HG02678 (cell line): ENCODE measurements at regions not wholly inside any gene's neighbourhood (a gene's known extent, or its start where the extent isn't known, plus 50 kb on each side); places are given as distances from the start of the nearest gene placed in this dataset.
"Not testable (repeated sequence)": the region's sequence is repeated elsewhere in the genome, so short reads cannot be mapped to it uniquely, and the experiment has no call there.

Experiments used
- ATAC-seq: cut with Tn5 transposase; IDR thresholded peaks from one replicate; pipeline ENCODE4 v1.9.1; 2021; ENCODE audit warnings: mild to moderate bottlenecking, moderate library complexity; ENCODE audit not compliant: unreplicated experiment

DNA sequence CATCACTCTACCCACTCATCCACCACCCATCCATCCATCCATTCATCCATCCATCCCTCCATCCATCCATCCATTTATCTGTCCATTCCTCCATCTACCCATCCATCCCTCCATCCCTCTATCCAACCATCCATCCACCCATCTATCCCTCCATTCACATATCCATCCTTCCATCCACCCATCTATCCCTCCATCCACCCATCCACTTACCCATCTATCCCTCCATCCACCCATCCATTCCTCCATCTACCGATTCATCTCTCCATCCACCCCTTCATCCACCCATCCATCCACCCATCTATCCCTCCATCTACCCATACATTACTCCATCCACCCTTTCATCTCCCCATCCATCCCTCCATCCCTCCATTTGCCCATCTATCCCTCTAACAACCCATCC, 239.6 kb upstream of the SHH start:
- ATAC-seq: no peak

GRCh38 chr7:156050636-156051569, 238.6 kb upstream of the SHH start:
- no peak for ATAC-seq

- ATAC-seq: no peak
Observed at GRCh38 chr7:156049366-156049765, 237.1 kb upstream of the SHH start.

GRCh38 chr7:156046031-156046560, 233.8 kb upstream of the SHH start:
- no peak for ATAC-seq

DNA sequence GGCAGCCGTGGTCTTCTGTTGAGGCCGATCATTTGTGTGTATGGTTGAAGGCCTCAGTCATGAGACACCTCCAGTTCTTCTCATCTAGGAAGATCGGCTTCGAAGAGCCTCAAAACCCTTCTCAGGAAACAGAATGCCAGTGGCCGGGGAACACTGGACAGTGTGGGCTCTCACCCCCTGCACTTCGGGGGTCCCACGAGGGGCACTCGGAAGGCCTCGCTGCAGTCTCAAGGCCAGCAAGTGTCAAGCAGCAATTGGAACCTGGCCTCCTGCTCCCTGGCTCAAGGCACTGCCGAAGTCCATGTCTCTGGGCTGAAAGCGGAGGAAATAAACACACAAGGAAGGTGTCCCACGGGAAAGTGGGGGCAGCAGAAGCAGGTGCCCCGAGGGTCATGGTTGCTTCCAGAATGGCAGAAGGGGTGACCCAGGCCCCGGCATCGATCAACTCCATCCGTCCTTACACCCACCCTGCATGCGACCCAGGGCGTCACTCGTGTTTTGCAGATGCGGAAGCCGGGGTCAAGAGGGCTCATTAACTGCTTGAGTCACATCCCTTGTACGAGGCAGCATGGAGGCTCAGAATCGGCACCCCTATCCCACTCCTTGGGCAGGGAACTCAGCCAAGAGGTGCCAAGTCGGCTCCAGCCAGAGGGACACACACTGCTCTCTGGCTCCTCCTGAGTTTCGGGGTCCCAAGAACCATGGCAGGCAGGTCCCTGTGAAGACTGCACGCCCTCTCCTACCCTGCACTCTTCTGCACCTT, 231.3 kb upstream of the SHH start:
- ATAC-seq: no peak

GRCh38 chr7:156041398-156041797, 229.1 kb upstream of the SHH start:
- ATAC-seq: no peak

DNA sequence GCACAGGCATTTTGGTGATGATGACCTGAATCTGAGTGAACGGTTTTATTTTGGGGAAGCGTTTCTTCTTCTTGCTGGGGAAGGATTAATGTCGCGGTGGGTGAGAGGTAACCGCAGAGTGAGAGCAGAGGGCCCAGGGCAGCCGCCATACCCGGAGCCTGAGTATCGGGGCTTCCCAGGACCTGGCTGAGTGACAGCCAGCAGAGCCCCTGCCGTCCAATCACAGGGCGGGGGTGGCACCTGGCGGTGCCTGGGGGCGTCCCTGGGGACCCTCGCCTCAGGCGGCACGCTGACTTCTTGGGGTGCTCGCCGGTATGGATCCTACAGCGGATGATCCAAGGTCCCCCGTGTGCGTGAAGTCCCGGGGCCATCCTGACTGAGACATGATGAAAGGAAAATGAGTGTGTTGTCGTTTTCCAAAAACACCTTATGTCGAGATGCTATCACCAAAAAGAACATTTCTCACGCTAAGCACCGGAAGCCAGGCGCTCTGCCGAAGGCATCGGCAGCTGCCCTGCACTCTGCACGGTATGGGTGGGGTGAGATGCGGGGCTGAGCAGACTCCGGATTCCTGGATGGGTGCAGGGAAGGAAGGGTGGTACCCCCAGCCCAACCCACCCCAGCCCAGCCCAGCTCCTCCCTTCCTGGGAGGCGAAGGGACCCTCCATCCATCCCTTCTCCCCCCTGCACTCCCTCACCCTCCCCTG, 227.9 kb upstream of the SHH start:
- no peak for ATAC-seq

- ATAC-seq: no peak
Observed at GRCh38 chr7:156039194-156039593, 226.9 kb upstream of the SHH start.

DNA sequence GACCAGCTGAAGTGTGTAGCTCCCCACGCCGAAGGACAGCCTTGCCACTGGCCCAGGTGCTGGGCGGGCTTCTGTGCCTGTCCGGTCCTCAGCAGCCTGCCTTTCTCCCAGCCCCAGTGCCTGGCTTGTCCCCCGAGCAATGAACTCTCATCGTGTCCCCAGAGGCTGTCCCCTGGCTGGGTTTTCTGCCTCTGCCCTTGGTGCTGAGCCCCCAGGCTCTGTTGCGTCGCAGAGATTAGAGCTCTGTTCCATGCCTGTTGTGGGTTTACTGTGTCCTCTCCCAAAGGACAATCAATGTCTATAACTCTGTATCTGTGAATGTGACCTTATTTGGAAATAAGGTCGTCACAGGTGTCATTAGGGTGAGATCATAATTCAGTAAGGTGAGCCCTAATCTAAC, 226.1 kb upstream of the SHH start:
- no peak for ATAC-seq

DNA sequence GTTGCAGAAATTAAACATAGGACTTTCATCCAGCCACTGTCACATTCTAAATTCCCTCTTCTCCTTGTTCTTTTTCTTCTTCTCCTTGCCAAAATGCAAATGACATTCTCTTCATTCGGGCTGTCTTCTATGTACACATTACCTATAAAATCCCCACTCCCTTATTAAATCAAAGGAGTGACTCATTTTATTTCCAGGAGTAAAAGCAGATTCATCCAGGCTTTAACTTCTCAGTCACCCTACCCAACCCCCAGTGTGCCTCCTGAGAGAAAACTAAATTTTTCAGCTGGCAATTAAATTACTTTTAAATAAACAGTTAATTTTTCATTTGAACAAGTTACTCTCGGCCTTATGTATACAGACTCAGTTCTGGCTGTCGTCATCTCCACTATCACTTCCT, 223.9 kb upstream of the SHH start:
- ATAC-seq: no peak

- not testable (repeated sequence) for ATAC-seq
Observed at GRCh38 chr7:156035387-156035786, 223.1 kb upstream of the SHH start.

DNA sequence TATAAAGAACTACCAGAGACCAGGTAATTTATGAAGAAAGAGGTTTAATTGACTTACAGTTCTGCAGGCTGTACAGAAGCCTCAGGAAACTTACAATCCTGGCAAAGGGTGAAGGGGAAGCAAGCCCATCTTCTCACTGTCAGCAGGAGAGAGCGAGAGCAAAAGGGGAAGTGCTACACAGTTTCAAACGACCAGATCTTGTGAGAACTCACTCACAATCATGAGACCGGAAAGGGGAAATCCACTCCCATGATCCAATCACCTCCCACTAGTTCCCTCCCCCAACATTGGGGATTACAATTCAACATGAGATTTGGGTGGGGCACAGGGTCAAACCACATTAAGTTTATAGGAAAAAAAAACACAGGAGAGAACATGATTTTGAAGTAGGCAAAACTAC, 222.1 kb upstream of the SHH start:
- no peak for ATAC-seq

DNA sequence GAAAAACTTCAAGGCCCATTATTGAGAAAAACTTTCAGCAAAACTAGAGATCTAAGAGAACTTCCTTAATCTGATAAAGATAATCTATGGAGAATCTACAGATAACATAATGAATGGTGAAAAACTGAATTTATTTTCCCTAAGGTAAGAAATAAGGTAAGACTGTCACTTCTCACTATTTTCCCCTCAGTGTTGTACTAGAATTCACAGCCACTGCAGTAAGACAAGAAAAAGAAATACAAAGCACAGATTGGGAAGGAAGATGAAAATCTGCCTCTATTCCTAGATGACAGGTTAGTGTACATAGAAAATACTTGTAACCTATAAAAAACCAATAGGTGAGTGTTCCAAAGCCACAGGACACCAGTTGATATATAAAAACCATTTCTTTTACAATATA, 220.7 kb upstream of the SHH start:
- no peak for ATAC-seq

DNA sequence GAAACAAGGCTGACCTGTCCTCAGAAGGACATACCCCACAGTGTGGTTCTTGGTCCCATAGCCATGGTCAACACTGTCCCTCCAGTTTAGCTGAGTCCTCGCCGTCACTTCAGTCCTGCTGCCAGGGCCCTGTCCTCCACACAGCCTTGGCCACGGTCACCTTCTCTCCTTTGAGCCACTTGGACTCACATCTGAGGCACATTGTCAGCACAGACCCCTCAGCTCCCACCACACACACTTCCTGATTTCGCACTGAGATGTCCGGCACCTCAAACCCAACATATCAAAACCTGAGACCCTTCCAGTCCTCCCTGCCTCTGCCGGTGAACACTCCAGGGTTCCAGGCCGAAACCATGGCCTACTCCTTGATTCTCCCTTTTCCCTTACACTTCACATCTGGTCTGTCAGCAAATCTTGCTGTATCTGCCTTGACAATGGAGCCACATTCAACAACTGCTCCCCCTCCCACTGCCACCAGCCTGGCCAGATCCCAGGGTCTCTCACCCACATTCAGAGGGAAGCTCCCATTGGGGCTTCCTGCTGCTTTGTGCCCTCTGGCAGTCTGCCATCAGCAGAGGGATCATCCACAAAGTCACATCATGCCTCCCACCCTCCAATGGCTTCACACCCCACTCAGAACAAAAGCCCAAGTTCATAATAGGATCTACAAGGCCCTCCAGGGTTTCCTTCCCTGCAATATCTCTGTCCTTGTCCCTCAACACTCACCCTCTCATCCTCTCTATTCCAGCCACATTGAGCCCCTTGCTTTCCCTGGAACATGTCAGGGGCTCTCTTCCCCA, 219.6 kb upstream of the SHH start:
- no peak for ATAC-seq

DNA sequence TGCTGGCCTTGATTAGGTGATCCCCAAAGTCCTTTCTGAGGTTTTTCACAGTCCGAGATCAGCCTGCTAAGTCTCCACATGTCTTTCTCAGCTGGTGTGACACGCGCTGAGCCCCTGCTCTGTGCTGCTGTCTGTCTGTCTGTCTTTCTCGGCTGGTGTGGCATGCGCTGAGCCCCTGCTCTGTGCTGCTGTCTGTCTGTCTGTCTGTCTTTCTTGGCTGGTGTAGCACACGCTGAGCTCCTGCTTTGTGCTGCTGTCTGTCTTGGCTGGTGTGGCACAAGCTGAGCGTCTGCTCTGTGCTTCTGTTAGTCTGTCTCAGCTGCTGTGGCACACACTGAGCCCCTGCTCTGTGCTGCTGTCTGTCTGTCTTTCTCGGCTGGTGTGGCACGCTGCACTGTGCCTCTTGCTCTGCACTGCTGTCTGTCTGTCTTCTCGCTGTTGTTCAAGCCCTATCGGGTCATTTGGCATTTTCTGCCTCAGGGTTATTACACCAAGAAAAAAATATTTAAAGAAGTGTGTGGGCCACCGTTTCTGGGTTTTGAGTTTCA, 217.3 kb upstream of the SHH start:
- ATAC-seq: no peak

DNA sequence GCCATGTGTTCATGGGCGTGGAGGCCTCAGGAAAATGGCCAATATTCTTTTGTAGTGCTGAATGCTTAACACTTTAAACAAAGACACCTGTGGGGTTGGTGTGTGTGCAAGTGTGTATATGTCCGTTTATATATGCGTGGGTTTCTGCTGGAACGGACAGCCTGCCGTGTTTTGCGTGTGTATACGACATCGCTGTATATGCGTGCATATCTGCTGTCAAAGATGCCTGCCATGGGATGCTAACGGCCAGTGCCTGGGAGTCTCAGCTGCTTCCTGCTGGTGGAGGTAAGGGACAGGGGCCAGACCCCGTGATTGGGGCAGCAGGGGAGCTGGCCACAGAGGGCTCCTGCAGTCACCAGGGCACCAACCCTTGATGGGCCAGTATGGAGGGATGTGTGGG, 216.3 kb upstream of the SHH start:
- no peak for ATAC-seq

DNA sequence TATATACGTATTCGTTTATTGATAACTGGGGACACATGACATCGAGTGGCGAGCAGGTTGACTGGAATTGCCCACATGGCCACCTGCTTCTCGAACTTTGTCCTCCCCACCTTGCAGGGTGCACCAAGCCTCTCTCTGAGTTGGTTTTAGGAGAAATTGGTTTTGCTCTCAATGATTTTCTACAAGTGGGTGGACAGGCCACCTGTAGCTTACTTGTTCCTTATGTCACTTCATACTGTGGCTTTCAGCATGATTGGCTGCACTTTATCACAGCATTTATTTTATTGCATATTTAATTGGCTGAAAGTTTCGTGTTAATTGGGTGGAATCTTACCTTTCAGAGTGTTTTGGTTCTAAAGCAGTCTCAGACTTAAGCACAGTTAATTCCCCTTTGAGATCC, 215.6 kb upstream of the SHH start:
- no peak for ATAC-seq

DNA sequence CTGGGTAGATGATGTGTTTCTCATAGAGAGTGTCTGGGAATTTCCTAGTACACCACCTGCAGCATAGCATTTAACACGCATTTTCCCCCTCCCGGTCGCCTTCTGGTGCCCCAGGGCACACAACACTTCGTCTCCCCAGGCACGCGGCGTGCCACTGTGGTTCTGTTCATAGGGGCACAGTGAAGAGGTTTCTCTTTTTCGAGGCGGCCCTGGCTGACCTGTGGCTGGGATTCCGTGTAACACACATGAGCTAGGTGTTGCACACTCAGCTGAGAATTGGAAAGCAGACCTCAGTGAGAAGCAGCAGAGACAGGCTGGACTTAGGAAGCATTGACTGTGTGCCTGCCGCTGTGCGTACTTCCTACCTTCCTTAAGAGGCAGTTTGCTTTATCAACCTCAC, 214.3 kb upstream of the SHH start:
- ATAC-seq: no peak

- ATAC-seq: no peak
Observed at GRCh38 chr7:156026076-156026600, 213.9 kb upstream of the SHH start.

- no peak for ATAC-seq
Observed at GRCh38 chr7:156025675-156026074, 213.4 kb upstream of the SHH start.
